NT2/D1 (cell line): ENCODE measurements at regions not wholly inside any gene's neighbourhood (a gene's known extent, or its start where the extent isn't known, plus 50 kb on each side); places are given as distances from the start of the nearest gene placed in this dataset.
"Not testable (repeated sequence)": the region's sequence is repeated elsewhere in the genome, so short reads cannot be mapped to it uniquely, and the experiment has no call there.

Experiments used
- DNase-seq: peaks from one replicate; pipeline ENCODE4 v3.0.0-alpha.2; 2011; ENCODE audit warnings: low read depth, low spot score
- H3K27me3 ChIP-seq: 2 replicates; pipeline ENCODE4 v1.6.0; 2011; ENCODE audit warnings: mild to moderate bottlenecking; ENCODE audit not compliant: insufficient read length, insufficient read depth
- H3K36me3 ChIP-seq: 2 replicates; pipeline ENCODE4 v1.6.1; 2011; ENCODE audit warnings: mild to moderate bottlenecking, low read length, mixed read lengths; ENCODE audit not compliant: insufficient read depth, insufficient read length
- H3K4me1 ChIP-seq: 2 replicates; pipeline ENCODE4 v1.5.1; 2011; ENCODE audit not compliant: insufficient read depth, insufficient read length
- H3K4me3 ChIP-seq: 2 replicates; pipeline ENCODE4 v1.5.1; 2011; ENCODE audit warnings: low read depth; ENCODE audit not compliant: insufficient read length
- H3K9ac ChIP-seq: 2 replicates; pipeline ENCODE4 v1.6.0; 2011; ENCODE audit warnings: low read depth; ENCODE audit not compliant: insufficient read length
- H3K9me3 ChIP-seq: 2 replicates; pipeline ENCODE4 v1.5.1; 2011; ENCODE audit warnings: mild to moderate bottlenecking, low read length; ENCODE audit not compliant: insufficient read depth
- SUZ12 ChIP-seq: IDR thresholded peaks from 2 replicates; pipeline ENCODE4 v1.6.1; 2011; ENCODE audit not compliant: insufficient read length, insufficient read depth; ENCODE audit errors: extremely low read depth
- YY1 ChIP-seq: IDR thresholded peaks from 2 replicates; pipeline ENCODE4 v1.6.1; 2011; ENCODE audit not compliant: insufficient read length, insufficient read depth
- ZNF274 ChIP-seq: IDR thresholded peaks from 2 replicates; pipeline ENCODE4 v1.6.1; 2011; ENCODE audit warnings: mild to moderate bottlenecking, low read depth, low read length

- TF ChIP-seq SUZ12 (no peak), YY1 (no peak), ZNF274 (no peak)
- peak; percentile 40 for DNase-seq
- H3K9ac ChIP-seq: no peak overlapping the region
These were observed 261.3 kb upstream of the CHRM3 start for GRCh38 chr1:239125027-239125426.

GRCh38 chr1:239123260-239123659 is 263.1 kb upstream of the CHRM3 start:
- no peak overlapping the region for H3K4me3 ChIP-seq
- H3K9me3 ChIP-seq: 0 out of 2 replicates have a peak, but pooled peaks cover 5% of the 10 kb centered on the region
- no peak for DNase-seq
- no peaks in the 10 kb centered on the region for H3K36me3 ChIP-seq
- no peak overlapping the region for H3K9ac ChIP-seq
- no peaks in the 10 kb centered on the region for H3K27me3 ChIP-seq
- no peaks in the 10 kb centered on the region for H3K4me1 ChIP-seq
- TF ChIP-seq SUZ12: no peak

More at GRCh38 chr1:239125027-239125426, 261.3 kb upstream of the CHRM3 start:
- no peaks in the 10 kb centered on the region for H3K27me3 ChIP-seq
- no peak overlapping the region for H3K4me3 ChIP-seq
- no peaks in the 10 kb centered on the region for H3K4me1 ChIP-seq
- 0 out of 2 replicates have a peak, but pooled peaks cover 5% of the 10 kb centered on the region for H3K9me3 ChIP-seq
- H3K36me3 ChIP-seq: no peaks in the 10 kb centered on the region

- no peak overlapping the region for H3K9ac ChIP-seq
- H3K4me1 ChIP-seq: no peaks in the 10 kb centered on the region
- no peaks in the 10 kb centered on the region for H3K9me3 ChIP-seq
- no peak overlapping the region for H3K4me3 ChIP-seq
- no peak for DNase-seq
- H3K36me3 ChIP-seq: no peaks in the 10 kb centered on the region
- TF ChIP-seq ZNF274 (no peak), YY1 (no peak), SUZ12 (no peak)
- no peaks in the 10 kb centered on the region for H3K27me3 ChIP-seq
These were observed 274.1 kb upstream of the CHRM3 start for GRCh38 chr1:239112101-239112935.

GRCh38 chr1:239107676-239108075 is 278.7 kb upstream of the CHRM3 start:
- TF ChIP-seq ZNF274 (no peak), YY1 (no peak), SUZ12 (no peak)
- no peak for DNase-seq
- Histone ChIP-seq H3K36me3 (no peaks in the 10 kb centered on the region), H3K27me3 (no peaks in the 10 kb centered on the region), H3K4me3 (no peak overlapping the region), H3K9ac (no peak overlapping the region), H3K9me3 (no peaks in the 10 kb centered on the region), H3K4me1 (no peaks in the 10 kb centered on the region)

- DNase-seq: peak; percentile 39
- not testable (repeated sequence) for H3K36me3 ChIP-seq, H3K9me3 ChIP-seq, H3K27me3 ChIP-seq, H3K9ac ChIP-seq, H3K4me3 ChIP-seq, H3K4me1 ChIP-seq
These were observed 279.7 kb upstream of the CHRM3 start for GRCh38 chr1:239106689-239107088.

GRCh38 chr1:239098400-239099037 is 287.8 kb upstream of the CHRM3 start:
- no peaks in the 10 kb centered on the region for H3K9me3 ChIP-seq
- no peak overlapping the region for H3K4me3 ChIP-seq
- no peaks in the 10 kb centered on the region for H3K27me3 ChIP-seq
- no peak overlapping the region for H3K9ac ChIP-seq
- no peak for DNase-seq
- no peak for TF ChIP-seq SUZ12
- no peak for TF ChIP-seq ZNF274
- H3K36me3 ChIP-seq: no peaks in the 10 kb centered on the region
- no peaks in the 10 kb centered on the region for H3K4me1 ChIP-seq

- Histone ChIP-seq H3K36me3 (no peaks in the 10 kb centered on the region), H3K9me3 (no peaks in the 10 kb centered on the region), H3K27me3 (no peaks in the 10 kb centered on the region), H3K4me3 (no peak overlapping the region), H3K4me1 (no peaks in the 10 kb centered on the region), H3K9ac (no peak overlapping the region)
- DNase-seq: no peak
- no peak for TF ChIP-seq ZNF274
- TF ChIP-seq SUZ12: no peak
- TF ChIP-seq YY1: no peak
These were observed 294.8 kb upstream of the CHRM3 start for GRCh38 chr1:239091537-239091936.

- no peaks in the 10 kb centered on the region; the same call in 1 of the 2 replicates for H3K9me3 ChIP-seq
- no peak overlapping the region for H3K4me3 ChIP-seq
- H3K36me3 ChIP-seq: no peaks in the 10 kb centered on the region
- H3K27me3 ChIP-seq: no peaks in the 10 kb centered on the region
- no peak for TF ChIP-seq YY1
- TF ChIP-seq ZNF274: no peak
- no peak for TF ChIP-seq SUZ12
- H3K9ac ChIP-seq: no peak overlapping the region
- H3K4me1 ChIP-seq: no peaks in the 10 kb centered on the region
- DNase-seq: no peak
These were observed 301.8 kb upstream of the CHRM3 start for GRCh38 chr1:239084459-239085080.

GRCh38 chr1:239081947-239082346 is 304.4 kb upstream of the CHRM3 start:
- H3K9ac ChIP-seq, DNase-seq, H3K27me3 ChIP-seq, H3K4me3 ChIP-seq, H3K36me3 ChIP-seq, H3K9me3 ChIP-seq, H3K4me1 ChIP-seq: not testable (repeated sequence)
